K562 (cell line): ENCODE measurements at regions not wholly inside any gene's neighbourhood (a gene's known extent, or its start where the extent isn't known, plus 50 kb on each side); places are given as distances from the start of the nearest gene placed in this dataset.

Experiments
- ATAC-seq: fragments of 200-7000 bp; cut with Tn5 transposase; 3 replicates; pipeline ENCODE4 v1.9.1; 2020; ENCODE audit warnings: moderate library complexity
- BruUV-seq: library from RNA; stranded (reverse); fragments of 400-500 nt; replicated peaks from 2 replicates; lab custom pipeline; 2021; lab: Mats Ljungman, UMichigan
- CTCF ChIA-PET: fragments of 300-600 bp; formaldehyde crosslinking; extraction: SDS; loops from one replicate; lab custom pipeline; 2021; ENCODE audit warnings: low intra/inter-chr PET ratio; lab: Yijun Ruan, JAX
- POLR2A ChIA-PET: fragments of 300-600, 350-650 bp; sonication (Branson Sonifier 250); formaldehyde crosslinking; extraction: SDS; loops from one replicate; lab custom pipeline; 2021; ENCODE audit warnings: antibody characterized with exemption, inconsistent platforms; lab: Yijun Ruan, JAX
- DNase-seq, 4 experiments: peaks; one replicate each; pipeline versions ENCODE4 v3.0.0 to v3.0.0-alpha.2; 2011 to 2018; ENCODE audit warnings: low spot score in 3 of 4, mixed read lengths in 3 of 4; ENCODE audit errors: extremely low read depth in 1 of 4
- FAIRE-seq: peaks from 2 replicates; lab custom pipeline; 2011; peaks lifted over from hg19 to GRCh38; lab: Jason Lieb, UNC
- H2AFZ ChIP-seq: 2 replicates; pipeline ENCODE4 v1.6.0; 2011; ENCODE audit warnings: low read depth, low read length, control low read depth, inconsistent platforms
- H3K27ac ChIP-seq: fragments of 200-600 bp; 3 replicates; pipeline ENCODE4 v1.8.0; 2011; ENCODE audit warnings: low read depth, mild to moderate bottlenecking, control low read depth, inconsistent platforms, low read length, moderate library complexity, mixed read lengths; ENCODE audit errors: extremely low read depth
- H3K27me3 ChIP-seq, 2 experiments: fragments of 300-600 bp in 1 of 2; 2 replicates in 1 of 2; 3 replicates in 1 of 2; pipeline versions ENCODE4 v1.6.0 to v1.8.0; 2011; ENCODE audit warnings: inconsistent platforms in 2 of 2, low read length in 2 of 2, mild to moderate bottlenecking in 1 of 2, mixed read lengths in 1 of 2, moderate library complexity in 1 of 2; ENCODE audit not compliant: control insufficient read depth in 2 of 2, insufficient read depth in 2 of 2
- H3K36me3 ChIP-seq: fragments of 300-600 bp; 3 replicates; pipeline ENCODE4 v1.8.0; 2011; ENCODE audit warnings: mild to moderate bottlenecking, low read length, inconsistent platforms; ENCODE audit not compliant: control insufficient read depth, insufficient read depth
- H3K4me1 ChIP-seq, 2 experiments: fragments of 200-600 bp in 1 of 2; replicated peaks in 1 of 2; 2 replicates in 1 of 2; 3 replicates in 1 of 2; pipeline versions ENCODE4 v1.5.1 to v1.8.0; 2011; ENCODE audit warnings: inconsistent platforms in 2 of 2, low read length in 2 of 2, mild to moderate bottlenecking in 1 of 2, mixed read lengths in 1 of 2, moderate library complexity in 1 of 2; ENCODE audit not compliant: control insufficient read depth in 2 of 2, insufficient read depth in 2 of 2
- H3K4me2 ChIP-seq: 2 replicates; pipeline ENCODE4 v1.6.1; 2011; ENCODE audit warnings: low read length, control low read depth, inconsistent platforms, mixed read lengths; ENCODE audit not compliant: insufficient read depth
- H3K4me3 ChIP-seq: fragments of 200-600 bp; sonication (generic), shearing (Covaris generic); 2 replicates; pipeline ENCODE4 v1.5.1; 2016; ENCODE audit warnings: control low read depth, inconsistent platforms
- H3K79me2 ChIP-seq: fragments of 200-600 bp; 3 replicates; pipeline ENCODE4 v1.8.0; 2011; ENCODE audit warnings: low read length, inconsistent platforms; ENCODE audit not compliant: control insufficient read depth, insufficient read depth
- H3K9ac ChIP-seq, 2 experiments: 2 replicates each; pipeline versions ENCODE4 v1.6.0 to v1.6.1; 2011; ENCODE audit warnings: low read depth in 2 of 2, low read length in 2 of 2, control low read depth in 1 of 2, inconsistent platforms in 1 of 2, mild to moderate bottlenecking in 1 of 2, mixed read lengths in 1 of 2; ENCODE audit not compliant: insufficient read depth in 1 of 2
- H3K9me1 ChIP-seq: one replicate; pipeline ENCODE4 v1.6.0; 2011; ENCODE audit warnings: inconsistent platforms, mild to moderate bottlenecking, low read length, moderate library complexity; ENCODE audit not compliant: control insufficient read depth, insufficient read depth
- H3K9me3 ChIP-seq: replicated peaks from 2 replicates; pipeline ENCODE4 v1.5.1; 2011; ENCODE audit warnings: low read depth, low read length, inconsistent platforms; ENCODE audit not compliant: control insufficient read depth, insufficient read depth
- H4K20me1 ChIP-seq: replicated peaks from 2 replicates; pipeline ENCODE4 v1.6.1; 2011; ENCODE audit warnings: low read length, inconsistent platforms, mixed read lengths; ENCODE audit not compliant: control insufficient read depth, insufficient read depth
- CBFB ChIP-seq: sonication (generic); formaldehyde crosslinking; IDR thresholded peaks from 2 replicates; pipeline ENCODE4 v1.4.0; 2020; ENCODE audit warnings: mild to moderate bottlenecking, missing genetic modification reagents
- KAT7 ChIP-seq: sonication (generic); formaldehyde crosslinking; IDR thresholded peaks from 2 replicates; pipeline ENCODE4 v1.8.0; 2022; ENCODE audit warnings: missing genetic modification reagents, mild to moderate bottlenecking, borderline replicate concordance
- SAFB ChIP-seq: fragments of 200-400 bp; formaldehyde crosslinking; IDR thresholded peaks from 2 replicates; pipeline ENCODE4 v1.6.1; 2017; ENCODE audit warnings: low read depth, low read length, borderline replicate concordance
- TEAD4 ChIP-seq, 2 experiments: sonication (generic) in 1 of 2; formaldehyde crosslinking in 1 of 2; IDR thresholded peaks; 2 replicates each; pipeline versions ENCODE4 v1.6.1 to v1.8.0; 2012 to 2022; ENCODE audit warnings: borderline replicate concordance in 1 of 2, inconsistent platforms in 1 of 2, low read length in 1 of 2, mild to moderate bottlenecking in 1 of 2, missing genetic modification reagents in 1 of 2
- XRCC5 ChIP-seq: fragments of 200-400 bp; formaldehyde crosslinking; IDR thresholded peaks from 2 replicates; pipeline ENCODE4 v1.6.1; 2017; ENCODE audit warnings: low read depth, mild to moderate bottlenecking, low read length
- ZFP1 ChIP-seq: fragments of 450-650 bp; formaldehyde crosslinking; IDR thresholded peaks from 2 replicates; pipeline ENCODE4 v1.4.0; 2020; ENCODE audit warnings: mild to moderate bottlenecking, mixed read lengths
- ZNF232 ChIP-seq: sonication (generic); formaldehyde crosslinking; IDR thresholded peaks from 2 replicates; pipeline ENCODE4 v1.8.0; 2022; ENCODE audit warnings: mild to moderate bottlenecking, missing genetic modification reagents
- WGBS: fragments of 100-300 bp; shearing (Covaris generic); methylation state at CpG from one replicate; pipeline ENCODE4 v1.1.6; 2016; ENCODE audit warnings: low coverage, mixed read lengths; ENCODE audit not compliant: insufficient coverage; ENCODE audit errors: missing lambda C conversion rate; 5-methylcytosine and 5-hydroxymethylcytosine counted together
- in situ Hi-C: fragments of 300-500 bp; cut with MboI; formaldehyde crosslinking; loops from 4 replicates; pipeline ENCODE4 v1.15.0; 2018; ENCODE audit warnings: inconsistent platforms, mixed read lengths
- intact Hi-C: fragments of 100-400 bp; cut with micrococcal nuclease; formaldehyde crosslinking; loops from 2 replicates; pipeline ENCODE4 v1.14.2; 2022

DNA sequence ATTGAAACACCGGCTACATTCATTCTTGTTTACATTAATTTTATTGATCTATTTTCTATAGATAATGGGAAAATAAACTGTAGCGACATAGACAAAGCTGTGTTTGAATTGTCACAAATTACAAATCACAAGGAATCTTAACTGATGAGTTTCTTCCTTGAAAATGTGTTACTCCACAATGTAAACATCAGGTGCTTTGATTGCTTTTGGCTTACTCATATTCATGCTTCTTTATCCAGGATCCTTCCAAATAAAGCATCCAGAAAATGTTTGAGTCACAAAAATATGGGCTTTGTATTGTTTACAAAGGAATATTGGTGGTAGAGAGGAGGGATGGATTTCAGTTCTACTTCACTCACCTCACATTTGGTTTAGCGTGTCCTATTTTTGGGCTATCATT, 64.0 kb downstream of the BMP2 start:
- no peaks in the 10 kb centered on the region for H4K20me1 ChIP-seq
- FAIRE-seq (no peak), ATAC-seq (no peak), DNase-seq (no peak)
- H3K36me3 ChIP-seq, result no peaks in the 10 kb centered on the region
- in situ Hi-C loops (no loop called here), intact Hi-C loops (no loop called here)
- H3K79me2 ChIP-seq, result no peaks in the 10 kb centered on the region
- H3K4me1 ChIP-seq, result no peaks in the 10 kb centered on the region
- no peak for TF ChIP-seq KAT7 (CRISPR knock-in tag)
- no peak for TF ChIP-seq XRCC5
- no peak for TF ChIP-seq TEAD4 (IDR thresholded peaks at IDR 0.05; ENCODE audit: low read length)
- no peak for TF ChIP-seq TEAD4 (CRISPR knock-in tag; IDR thresholded peaks at IDR 0.05; ENCODE audit: borderline replicate concordance)
- no peak for TF ChIP-seq SAFB
- TF ChIP-seq ZFP1 (CRISPR knock-in tag), result no peak
- H3K4me3 ChIP-seq, result no peak overlapping the region
- H3K9me1 ChIP-seq, result no peaks in the 10 kb centered on the region
- no peak overlapping the region for H3K27ac ChIP-seq
- H3K4me2 ChIP-seq, result no peak overlapping the region
- H3K9ac ChIP-seq, result no peak overlapping the region
- H3K9me3 ChIP-seq, result no peaks in the 10 kb centered on the region
- H3K27me3 ChIP-seq, result no peaks in the 10 kb centered on the region
- ChIA-PET CTCF (no interaction called here), POLR2A (no interaction called here)
- BruUV-seq, result no TSS peak
- 0% methylated on average over 3 of the region's 3 CpGs for WGBS
- no peak overlapping the region for H2AFZ ChIP-seq

DNA sequence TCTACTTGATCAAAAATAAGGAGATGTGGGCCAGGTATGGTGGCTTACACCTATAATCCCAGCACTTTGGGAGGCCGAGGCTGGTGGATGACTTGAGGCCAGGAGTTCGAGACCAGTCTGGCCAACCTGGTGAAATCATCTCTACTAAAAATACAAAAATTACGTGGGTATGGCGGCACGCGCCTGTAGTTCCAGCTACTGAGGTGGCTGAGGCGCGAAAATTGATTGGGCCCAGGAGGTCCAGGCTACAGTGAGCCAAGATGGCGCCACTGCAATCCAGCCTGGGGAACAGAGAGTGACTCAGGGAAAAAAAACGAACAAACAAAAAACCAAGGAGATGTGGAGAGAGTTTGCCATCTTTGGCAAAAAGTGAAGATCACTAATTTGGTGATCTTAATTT, 65.3 kb downstream of the BMP2 start:
- H3K36me3 ChIP-seq, result no peaks in the 10 kb centered on the region
- TF ChIP-seq ZNF232 (CRISPR knock-in tag), result no peak
- no peak for TF ChIP-seq CBFB (CRISPR knock-in tag)
- no peaks in the 10 kb centered on the region for H4K20me1 ChIP-seq
- no peaks in the 10 kb centered on the region for H3K9me1 ChIP-seq
- H3K27ac ChIP-seq, result no peak overlapping the region
- no peak overlapping the region for H3K9ac ChIP-seq
- ChIA-PET POLR2A (no interaction called here), CTCF (no interaction called here)
- no peaks in the 10 kb centered on the region for H3K9me3 ChIP-seq
- no TSS peak for BruUV-seq
- no peaks in the 10 kb centered on the region for H3K4me1 ChIP-seq
- DNase-seq (no peak), ATAC-seq (no peak), FAIRE-seq (no peak)
- H3K79me2 ChIP-seq, result no peaks in the 10 kb centered on the region
- in situ Hi-C loops, result no loop called here
- no peak overlapping the region for H2AFZ ChIP-seq
- H3K27me3 ChIP-seq, result no peaks in the 10 kb centered on the region
- 0% methylated on average over 10 of the region's 10 CpGs for WGBS
- H3K4me3 ChIP-seq, result no peak overlapping the region
- intact Hi-C loops, result no loop called here
- H3K4me2 ChIP-seq, result no peak overlapping the region
